ENCODE measurements at regions not wholly inside any gene's neighbourhood (a gene's known extent, or its start where the extent isn't known, plus 50 kb on each side); places are given as distances from the start of the nearest gene placed in this dataset.

GRCh38 chr4:43754566-43754965 lies 694.0 kb downstream of the KCTD8 start (continued):
- TF ChIP-seq ZNF484 (CRISPR knock-in tag; IDR thresholded peaks at IDR 0.05; ENCODE audit: borderline replicate concordance, low read depth) (no peak), KIAA2018 (CRISPR knock-in tag; IDR thresholded peaks at IDR 0.05; ENCODE audit: borderline replicate concordance) (no peak), NR2C2 (CRISPR knock-in tag; IDR thresholded peaks at IDR 0.05; ENCODE audit: borderline replicate concordance) (no peak), ZNF275 (CRISPR knock-in tag; IDR thresholded peaks at IDR 0.05; ENCODE audit: borderline replicate concordance) (no peak), PRPF4 (IDR thresholded peaks at IDR 0.05; ENCODE audit: low read depth, low read length, poor library complexity, severe bottlenecking) (no peak), ZBTB34 (CRISPR knock-in tag; IDR thresholded peaks at IDR 0.05) (no peak), MTA3 (CRISPR knock-in tag; IDR thresholded peaks at IDR 0.05) (no peak)

Measured in HepG2 (cell line).